Erythroblast (primary cell): ENCODE measurements at regions not wholly inside any gene's neighbourhood (a gene's known extent, or its start where the extent isn't known, plus 50 kb on each side); places are given as distances from the start of the nearest gene placed in this dataset.

ENCODE experiments used
- GATA1 ChIP-seq: IDR thresholded peaks from 2 replicates; pipeline ENCODE4 v1.6.1; 2011; ENCODE audit warnings: low read depth, mild to moderate bottlenecking, control low read depth, low read length, moderate library complexity
- POLR2A ChIP-seq: IDR thresholded peaks from 2 replicates; pipeline ENCODE4 v1.6.1; 2011; ENCODE audit warnings: mild to moderate bottlenecking, low read length

- TF ChIP-seq POLR2A (no peak), GATA1 (no peak)
Measured at GRCh38 chr13:57311009-57311586, 144.1 kb downstream of the PRR20E start.
